NCI-H1694 treated with DMSO at 0.1 percent for 48 hours (cell line): ENCODE measurements at regions not wholly inside any gene's neighbourhood (a gene's known extent, or its start where the extent isn't known, plus 50 kb on each side); places are given as distances from the start of the nearest gene placed in this dataset.
"Not testable (repeated sequence)": the region's sequence is repeated elsewhere in the genome, so short reads cannot be mapped to it uniquely, and the experiment has no call there.

ENCODE experiments used
- DNase-seq: peaks from one replicate; lab custom pipeline; 2025; lab: John Stamatoyannopoulos, UW

DNA sequence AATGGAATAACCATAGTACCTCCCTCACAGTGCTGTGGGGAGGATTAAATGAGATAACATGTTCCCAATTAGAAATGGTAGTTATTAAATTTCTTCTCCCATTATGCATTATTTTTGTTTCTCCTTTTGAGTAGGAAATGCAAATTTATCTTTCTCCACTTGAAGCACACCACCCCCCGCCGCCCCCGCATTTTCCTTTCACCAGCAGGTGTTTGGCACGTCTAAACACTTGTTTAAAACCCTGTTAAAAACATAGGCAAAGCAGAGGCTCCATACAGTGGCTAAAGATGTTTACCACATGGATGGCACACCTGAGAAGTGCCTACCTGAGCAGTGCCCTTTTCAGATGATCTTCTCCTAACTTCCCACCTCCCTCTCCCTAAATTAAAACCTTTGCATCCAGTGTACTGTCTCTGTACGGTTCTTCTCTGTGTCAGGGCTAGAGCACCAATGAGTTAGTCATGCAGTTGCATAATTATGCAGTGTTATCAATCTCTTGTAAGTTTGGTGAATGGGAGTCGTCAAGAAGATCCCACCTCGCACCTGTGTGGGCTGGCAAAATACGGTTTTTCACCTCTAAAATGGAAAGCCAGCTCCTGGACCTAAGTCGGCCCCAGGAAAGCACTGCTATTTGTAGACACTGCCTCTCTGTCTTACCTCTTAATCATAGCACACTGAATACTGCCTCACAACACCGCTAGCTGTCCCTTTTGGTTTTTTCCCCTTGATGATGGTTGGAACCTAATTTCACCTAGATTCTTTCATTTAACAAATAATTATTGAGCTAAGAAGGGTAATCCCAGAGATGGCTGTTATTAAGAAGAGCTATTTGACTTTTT lies 122.0 kb downstream of the CT47B1 start:
- no peak for DNase-seq

DNA sequence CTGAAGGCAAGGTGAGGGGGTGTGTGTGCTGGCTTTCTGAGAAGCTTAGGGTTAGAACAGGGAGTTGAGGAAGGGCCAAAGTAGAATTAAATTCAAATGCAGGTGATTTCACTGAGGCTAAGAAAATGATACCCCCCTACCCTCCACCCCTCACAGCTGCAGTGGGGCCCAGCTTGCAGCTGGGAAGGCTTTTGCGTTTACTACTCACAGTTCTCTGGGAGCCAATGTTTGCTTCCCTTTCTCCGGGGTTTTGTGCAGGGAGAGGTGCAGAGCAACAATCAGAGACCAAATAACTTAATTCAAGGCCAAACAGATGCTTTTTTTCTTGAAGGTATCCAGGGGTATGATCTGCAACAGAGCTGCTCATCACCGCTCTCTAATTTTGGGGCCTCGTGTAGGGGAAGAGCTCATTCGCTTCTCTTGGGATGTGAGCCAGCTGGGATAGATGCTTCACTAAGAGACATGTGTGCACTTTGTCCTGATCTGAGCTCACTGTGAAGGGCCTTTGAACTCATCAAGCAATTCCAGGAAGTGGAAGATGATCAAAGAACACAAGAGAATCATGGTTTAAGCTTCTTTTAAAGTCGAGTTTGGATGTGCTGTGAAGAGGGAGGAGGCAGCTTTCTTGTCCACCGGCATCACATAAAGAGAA lies 122.7 kb upstream of the C1GALT1C1 start:
- no peak for DNase-seq

- no peak for DNase-seq
Measured at GRCh38 chrX:120751683-120752082, 121.8 kb upstream of the C1GALT1C1 start.

GRCh38 chrX:120750381-120750780 lies 120.5 kb upstream of the C1GALT1C1 start:
- no peak for DNase-seq

DNA sequence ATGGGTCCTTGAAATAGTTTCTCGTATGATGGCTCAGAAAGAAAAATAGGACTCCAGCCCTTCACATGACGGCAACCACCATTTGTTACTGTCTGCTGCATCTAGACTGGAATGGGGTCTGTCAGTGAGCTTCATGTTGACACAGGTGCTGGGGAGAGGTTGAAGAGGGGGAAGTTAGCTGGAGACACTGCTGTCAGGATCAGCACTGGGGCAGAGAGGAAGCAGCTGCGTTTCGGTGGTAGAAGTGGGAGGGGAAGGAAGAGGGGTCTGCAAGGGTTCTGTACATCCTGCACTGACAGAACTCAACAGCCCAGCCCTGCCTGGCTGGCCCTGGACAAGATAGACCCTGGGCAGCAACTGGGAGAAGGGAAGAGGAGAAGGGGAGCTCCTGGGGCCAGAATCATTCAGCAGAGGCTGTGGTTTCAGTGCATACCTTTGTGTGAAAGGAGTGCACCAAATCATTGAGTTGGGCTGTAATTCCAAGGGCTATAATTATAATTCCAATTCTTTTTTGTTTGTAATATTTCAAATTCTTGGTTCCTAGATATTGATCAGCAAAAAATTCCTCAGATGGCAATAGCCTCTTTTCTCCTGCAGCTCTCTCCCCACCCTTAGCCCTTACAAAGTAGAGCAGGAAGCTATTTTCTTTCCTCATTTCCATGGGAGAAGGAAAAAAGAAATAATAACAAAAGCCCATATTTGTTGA lies 119.4 kb upstream of the C1GALT1C1 start:
- no peak for DNase-seq

DNA sequence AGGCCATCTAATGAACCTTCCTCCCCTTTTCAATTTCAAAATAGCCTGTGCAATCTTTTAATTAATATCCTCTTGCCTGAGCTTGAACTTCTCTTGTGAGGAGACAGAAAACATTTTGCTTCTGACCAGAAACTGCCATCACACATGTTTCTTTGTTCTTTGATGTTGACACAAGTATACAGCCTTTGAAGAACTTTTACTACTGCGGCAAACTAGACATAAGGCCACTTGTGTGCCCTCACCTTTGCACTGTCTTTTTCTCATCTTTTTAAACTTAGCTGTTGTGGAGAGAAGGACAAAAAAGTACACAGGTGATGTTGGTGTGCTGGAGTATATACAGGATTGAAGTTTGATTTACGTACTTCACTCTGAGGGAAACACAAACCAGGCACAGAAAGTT lies 116.3 kb upstream of the C1GALT1C1 start:
- no peak for DNase-seq

GRCh38 chrX:120742946-120743665 lies 113.3 kb upstream of the C1GALT1C1 start:
- DNase-seq: no peak

GRCh38 chrX:120741452-120741851 lies 111.6 kb upstream of the C1GALT1C1 start:
- no peak for DNase-seq

DNA sequence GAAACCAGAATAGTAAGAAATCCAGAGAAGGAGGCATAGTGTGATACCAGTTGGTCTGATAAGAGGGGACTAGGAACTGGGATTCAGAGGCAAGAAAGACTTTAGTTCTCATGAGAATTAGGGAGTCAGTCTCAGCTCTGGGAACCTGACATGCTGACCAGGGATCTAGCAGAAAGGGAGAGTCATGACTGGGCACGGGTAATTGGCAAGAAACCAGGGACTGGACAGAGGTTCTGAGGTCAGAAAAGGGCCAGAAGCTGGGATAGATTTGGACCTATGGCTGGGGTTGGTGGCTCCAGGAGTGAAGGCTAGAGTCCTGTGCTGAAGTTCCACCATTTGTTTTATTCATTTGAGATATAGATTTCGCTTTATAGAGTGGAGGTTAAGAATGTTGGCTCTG lies 110.2 kb upstream of the C1GALT1C1 start:
- no peak for DNase-seq

- no peak for DNase-seq
Measured at GRCh38 chrX:120739300-120739699, 109.4 kb upstream of the C1GALT1C1 start.

DNA sequence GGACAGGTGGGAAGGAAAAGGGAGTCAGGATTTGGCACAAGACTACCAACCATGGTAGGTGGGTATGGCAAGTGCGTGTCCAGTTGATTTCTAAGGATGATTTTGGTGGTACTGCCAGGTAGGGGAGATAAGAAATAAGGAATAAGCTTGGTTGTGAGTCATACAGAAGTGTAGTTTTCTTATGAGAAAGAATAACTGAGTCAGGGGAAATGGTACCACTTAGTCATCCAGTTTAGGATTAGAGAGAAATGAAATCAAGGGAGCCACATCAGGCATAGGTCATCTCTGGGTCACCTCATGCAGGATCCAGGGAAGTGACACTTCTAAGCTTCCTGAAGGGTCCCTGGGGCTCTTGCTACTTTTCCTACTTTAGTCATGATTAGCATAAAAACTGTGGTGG lies 107.1 kb upstream of the C1GALT1C1 start:
- no peak for DNase-seq

DNA sequence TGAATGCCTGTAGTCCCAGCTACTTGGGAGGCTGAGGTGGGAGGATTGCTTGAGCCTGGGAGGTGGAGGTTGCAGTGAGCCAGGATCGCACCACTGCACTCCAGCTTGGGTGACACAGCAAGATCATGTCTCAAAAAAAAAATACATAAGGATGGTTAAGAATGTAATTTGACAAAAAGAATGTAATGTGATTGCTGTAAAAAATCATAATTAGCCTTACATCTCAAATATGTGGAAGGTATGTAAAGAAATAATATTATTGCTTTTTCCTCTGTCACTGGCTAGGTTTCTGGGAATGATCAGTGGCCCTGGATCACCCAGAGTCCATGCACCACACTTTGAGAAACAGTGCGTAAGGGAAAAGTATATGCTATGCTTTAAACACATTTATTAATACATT lies 106.1 kb upstream of the C1GALT1C1 start:
- DNase-seq: no peak

DNA sequence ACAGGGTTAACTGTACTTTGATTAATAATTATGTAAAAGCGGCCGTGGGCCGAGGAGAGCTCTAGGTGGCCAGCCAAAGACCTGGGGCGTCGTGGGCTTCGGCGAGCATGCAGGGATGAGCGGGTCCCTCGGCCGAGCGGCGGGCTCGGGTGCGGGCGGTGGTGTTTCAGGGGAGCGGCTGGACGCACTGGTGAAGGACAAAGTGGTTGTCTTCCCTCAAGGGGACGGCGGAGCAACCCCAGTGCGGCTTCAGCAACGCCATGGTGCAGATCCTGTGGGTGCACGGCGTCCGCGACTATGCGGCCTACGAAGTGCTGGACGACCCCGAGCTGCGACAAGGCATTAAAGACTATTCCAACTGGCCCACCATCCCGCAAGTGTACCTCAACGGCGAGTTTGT lies 103.0 kb upstream of the C1GALT1C1 start:
- no peak for DNase-seq

DNA sequence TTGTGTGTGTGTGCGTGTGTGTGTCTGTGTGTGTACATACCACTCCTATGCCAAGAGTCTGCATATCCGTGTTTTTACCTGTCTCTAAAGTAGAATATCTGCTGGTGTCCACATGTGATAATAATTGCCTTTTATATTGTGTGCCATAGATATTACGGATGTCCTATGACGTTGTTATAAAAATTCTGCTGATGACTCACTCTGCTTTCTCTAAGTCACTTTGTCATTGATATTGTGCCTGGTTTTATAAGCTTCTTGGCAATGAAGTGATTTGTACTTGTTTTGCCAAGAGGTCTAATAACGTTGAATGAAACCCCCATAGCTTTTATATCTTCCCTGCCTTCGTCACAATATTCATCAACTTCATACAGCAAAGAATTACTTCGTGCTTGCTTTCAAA lies 102.6 kb upstream of the C1GALT1C1 start:
- DNase-seq: no peak

DNA sequence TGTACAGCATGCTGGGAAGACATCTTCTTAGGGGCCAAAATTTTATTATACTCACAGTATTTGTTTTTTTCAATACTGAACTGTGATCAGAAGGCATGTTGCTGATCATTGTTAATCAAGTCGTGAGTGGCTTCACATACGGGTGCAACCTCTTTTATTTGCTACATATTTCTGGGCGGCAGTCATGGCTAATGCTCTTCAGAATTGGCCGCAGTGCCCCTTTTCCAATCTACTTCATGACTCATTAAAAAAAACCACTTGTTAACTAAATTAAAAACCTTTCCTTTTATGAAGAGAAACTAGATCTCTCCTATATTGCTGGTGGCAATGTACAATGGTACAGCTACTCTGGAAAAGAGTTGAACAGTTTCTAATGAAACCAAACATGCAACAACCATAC lies 101.5 kb upstream of the C1GALT1C1 start:
- no peak for DNase-seq

GRCh38 chrX:120729506-120730255 lies 99.8 kb upstream of the C1GALT1C1 start:
- DNase-seq: not testable (repeated sequence)

- DNase-seq: no peak
Measured at GRCh38 chrX:120727911-120728310, 98.1 kb upstream of the C1GALT1C1 start.

DNA sequence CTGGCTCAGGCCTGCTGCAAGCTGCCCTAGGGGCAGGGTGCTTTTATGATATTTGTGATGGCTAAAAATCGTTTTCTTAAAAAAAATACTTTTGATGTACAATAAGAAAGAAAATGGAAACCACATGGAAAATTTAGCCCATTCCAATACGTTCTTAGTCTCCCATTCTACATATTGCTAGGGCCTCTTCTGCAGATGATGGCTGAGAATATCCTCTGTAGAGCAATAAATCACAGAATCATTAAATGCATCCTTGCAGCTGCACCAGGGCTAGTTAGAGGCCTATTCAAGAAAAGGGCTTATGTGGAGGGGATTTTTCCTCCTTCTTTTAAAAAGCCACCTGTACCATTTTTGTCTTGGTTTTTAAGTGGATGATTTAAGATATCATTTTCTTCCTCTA lies 97.6 kb upstream of the C1GALT1C1 start:
- no peak for DNase-seq

DNA sequence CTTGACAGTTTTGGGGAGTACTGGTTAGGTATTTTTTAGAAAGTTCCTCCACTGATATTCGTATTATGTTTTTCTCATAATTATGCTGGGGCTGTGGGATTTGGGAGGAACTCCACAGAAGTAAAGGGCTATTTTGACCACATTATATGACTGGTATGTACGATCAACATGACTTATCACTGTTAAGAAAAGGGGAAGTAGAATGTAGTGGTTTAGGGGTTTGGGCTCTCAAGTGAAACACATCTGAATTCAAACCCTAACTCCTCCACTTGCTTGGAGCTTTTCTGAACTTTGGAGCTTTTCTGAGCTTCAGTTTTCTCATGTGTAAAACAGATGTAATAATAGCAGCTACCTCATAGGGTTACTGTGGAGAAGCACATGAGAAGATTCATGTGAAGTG lies 96.4 kb upstream of the C1GALT1C1 start:
- DNase-seq: no peak

DNA sequence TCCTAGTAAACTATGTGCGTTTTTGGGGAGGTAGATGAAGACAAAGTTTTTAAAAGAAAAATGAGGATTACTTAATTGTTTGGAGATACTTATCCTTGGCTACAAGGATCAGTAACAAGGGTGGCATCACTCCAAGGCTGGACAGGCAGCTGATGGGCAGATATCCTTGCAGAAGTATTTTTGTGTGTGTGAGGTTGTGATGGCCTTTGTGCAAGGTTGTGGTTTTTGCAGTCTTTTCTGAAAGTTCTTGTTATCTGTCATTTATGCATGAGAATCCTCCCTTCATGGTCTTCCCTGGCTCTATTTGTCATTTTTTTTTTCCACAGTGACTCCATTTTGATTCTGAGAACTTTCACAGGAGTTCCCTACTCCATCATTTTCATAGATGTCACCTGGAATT lies 96.0 kb upstream of the C1GALT1C1 start:
- DNase-seq: no peak

GRCh38 chrX:120719622-120720021 lies 89.8 kb upstream of the C1GALT1C1 start:
- no peak for DNase-seq

DNA sequence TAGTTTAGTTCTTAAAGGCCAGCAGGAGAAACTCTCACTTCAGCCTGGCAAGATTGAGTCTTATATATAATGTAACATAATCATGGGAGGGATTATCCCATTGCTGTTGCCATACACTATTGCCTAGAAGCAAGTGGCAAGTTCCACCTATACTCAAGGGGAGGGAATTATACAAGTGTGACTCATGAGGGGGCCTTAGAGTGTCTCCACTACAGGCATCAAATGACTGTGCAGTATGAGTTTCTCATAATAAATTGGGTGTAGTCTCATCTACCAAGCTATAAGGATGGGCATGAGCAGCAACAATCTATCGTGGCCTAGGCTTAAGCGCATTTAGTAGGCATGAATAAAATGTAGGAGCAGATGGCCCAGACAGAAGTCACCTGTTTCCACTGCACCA lies 89.1 kb upstream of the C1GALT1C1 start:
- no peak for DNase-seq
